ENCODE measurements at regions not wholly inside any gene's neighbourhood (a gene's known extent, or its start where the extent isn't known, plus 50 kb on each side); places are given as distances from the start of the nearest gene placed in this dataset.
A peak's percentile ranks its signal among the peaks of the same experiment; 100 is the strongest.

DNA sequence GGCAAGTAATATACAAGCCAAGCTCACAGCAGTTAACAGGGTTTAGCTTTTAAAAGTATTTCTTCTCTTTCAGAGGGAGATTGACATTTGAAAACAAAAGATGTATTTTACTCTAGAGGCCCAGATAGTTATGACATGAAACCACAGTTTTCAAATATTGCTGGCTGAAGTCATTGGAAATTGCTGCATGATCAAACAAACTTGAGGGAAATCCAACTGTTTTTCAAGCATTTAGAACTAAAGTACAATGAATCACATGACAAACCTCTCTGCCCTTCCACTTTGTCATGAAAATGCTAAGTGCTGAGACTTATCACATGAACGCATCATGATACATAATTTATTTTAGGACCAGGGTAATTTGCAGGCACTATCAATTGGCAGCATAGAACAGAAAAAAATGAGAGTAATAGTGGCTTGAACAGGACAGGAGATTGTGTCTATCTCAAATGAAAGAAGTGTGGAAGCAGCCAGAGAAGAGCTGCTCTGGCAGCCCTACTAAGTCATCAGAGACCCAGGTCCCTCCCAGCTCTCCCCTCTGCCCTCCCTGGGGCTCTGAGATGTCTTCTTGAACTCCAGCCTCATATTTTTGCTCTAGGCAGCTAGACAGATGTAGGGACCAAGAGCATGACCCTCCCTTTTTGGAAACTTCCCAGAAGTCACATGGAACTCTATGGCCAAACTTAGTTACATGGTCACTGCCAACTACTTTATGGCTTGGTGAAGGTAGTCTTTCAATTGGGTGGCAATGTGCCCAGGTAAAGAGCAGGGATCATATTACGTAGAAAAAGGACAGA is 90.1 kb upstream of the PELI2 start:
- Histone ChIP-seq H3K27me3 (ENCODE audit: control insufficient read depth in 1 of 2, insufficient read depth in 2 of 2, low read length in 1 of 2) (no peaks in the 10 kb centered on the region), H3K36me3 (ENCODE audit: control insufficient read depth in 1 of 2, insufficient read depth in 2 of 2, low read length in 1 of 2) (no peaks in the 10 kb centered on the region), H3K4me3 (ENCODE audit: low read length in 2 of 2) (no peak overlapping the region), H3K27ac (ENCODE audit: low read depth in 1 of 2, low read length in 2 of 2) (peak overlapping the region; percentile 30 to 33), H3K4me1 (ENCODE audit: control insufficient read depth in 1 of 2, insufficient read depth in 2 of 2, low read length in 2 of 2) (peaks cover 0 to 4% of the 10 kb centered on the region in 2 donors), H3K9me3 (ENCODE audit: control insufficient read depth, low read length) (no peaks in the 10 kb centered on the region)
- peak; percentile 42 for ATAC-seq (ENCODE audit: low FRiP score)
- intact Hi-C loops (cut with DNase I): no loop called here
- 21 to 22% methylated on average over 2 of the region's 2 CpGs for WGBS, 2 donors
- DNase-seq: no peak

DNA sequence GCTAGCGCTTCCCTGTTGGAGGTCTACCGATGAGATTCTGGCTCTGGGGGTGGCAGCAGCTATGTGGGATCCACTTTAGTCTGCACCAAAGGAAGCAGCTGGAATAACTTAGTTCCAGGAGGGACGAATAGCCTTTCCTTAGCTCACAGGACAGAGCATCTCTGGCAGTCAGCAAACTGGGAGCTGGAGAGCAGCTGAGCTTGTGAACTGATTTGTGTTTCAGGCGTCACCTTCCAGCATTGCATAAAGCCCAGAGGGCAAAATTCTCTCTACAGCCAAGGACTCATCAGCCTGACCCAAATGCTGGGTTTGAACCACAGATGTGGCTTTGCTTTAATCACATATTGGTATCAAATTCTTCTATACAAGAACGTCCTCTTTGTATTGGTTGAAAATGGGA is 81.9 kb upstream of the PELI2 start:
- Histone ChIP-seq H3K27me3 (ENCODE audit: control insufficient read depth in 1 of 2, insufficient read depth in 2 of 2, low read length in 1 of 2) (no peaks in the 10 kb centered on the region), H3K9me3 (ENCODE audit: control insufficient read depth, low read length) (no peaks in the 10 kb centered on the region), H3K4me3 (ENCODE audit: low read length in 2 of 2) (no peak overlapping the region), H3K27ac (ENCODE audit: low read depth in 1 of 2, low read length in 2 of 2) (no peak overlapping the region), H3K36me3 (ENCODE audit: control insufficient read depth in 1 of 2, insufficient read depth in 2 of 2, low read length in 1 of 2) (no peaks in the 10 kb centered on the region), H3K4me1 (ENCODE audit: control insufficient read depth in 1 of 2, insufficient read depth in 2 of 2, low read length in 2 of 2) (no peaks in the 10 kb centered on the region)
- ATAC-seq (ENCODE audit: low FRiP score) (no peak), DNase-seq (no peak)
- intact Hi-C loops (cut with DNase I): no loop called here
- 69 to 80% methylated on average over 5 of the region's 5 CpGs for WGBS, 2 donors

DNA sequence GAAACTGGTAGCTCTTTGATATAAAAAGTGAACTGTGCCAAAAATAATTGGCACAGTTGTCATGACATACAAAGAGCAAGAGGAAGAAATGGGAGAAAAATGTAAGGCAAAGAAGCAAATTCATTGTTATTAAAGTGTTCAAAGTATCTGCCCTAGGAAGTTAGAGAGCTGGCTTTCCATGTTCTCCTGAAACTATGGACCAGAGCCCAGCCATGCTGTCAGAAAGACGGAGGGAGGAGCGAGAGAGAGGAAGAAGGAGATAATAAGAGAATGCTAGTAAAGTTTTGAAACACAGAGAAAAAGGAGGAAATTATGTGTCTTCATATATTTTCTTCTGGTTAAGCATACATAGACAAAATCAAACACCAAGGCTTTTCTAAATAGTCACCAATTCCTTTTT is 78.1 kb upstream of the PELI2 start:
- Histone ChIP-seq H3K4me3 (ENCODE audit: low read length in 2 of 2) (no peak overlapping the region), H3K4me1 (ENCODE audit: control insufficient read depth in 1 of 2, insufficient read depth in 2 of 2, low read length in 2 of 2) (no peaks in the 10 kb centered on the region), H3K36me3 (ENCODE audit: control insufficient read depth in 1 of 2, insufficient read depth in 2 of 2, low read length in 1 of 2) (no peaks in the 10 kb centered on the region), H3K9me3 (ENCODE audit: control insufficient read depth, low read length) (no peaks in the 10 kb centered on the region), H3K27me3 (ENCODE audit: control insufficient read depth in 1 of 2, insufficient read depth in 2 of 2, low read length in 1 of 2) (no peaks in the 10 kb centered on the region), H3K27ac (ENCODE audit: low read depth in 1 of 2, low read length in 2 of 2) (no peak overlapping the region)
- ATAC-seq (ENCODE audit: low FRiP score): no peak
- WGBS, 2 donors: 19 to 28% methylated on average over 2 of the region's 2 CpGs
- intact Hi-C loops (cut with DNase I): loop anchor here in 1 of 2 donors (5.0 kb wide), 1 partner anchor 42 kb away; no protein-coding TSS in a partner anchor
- DNase-seq: no peak

DNA sequence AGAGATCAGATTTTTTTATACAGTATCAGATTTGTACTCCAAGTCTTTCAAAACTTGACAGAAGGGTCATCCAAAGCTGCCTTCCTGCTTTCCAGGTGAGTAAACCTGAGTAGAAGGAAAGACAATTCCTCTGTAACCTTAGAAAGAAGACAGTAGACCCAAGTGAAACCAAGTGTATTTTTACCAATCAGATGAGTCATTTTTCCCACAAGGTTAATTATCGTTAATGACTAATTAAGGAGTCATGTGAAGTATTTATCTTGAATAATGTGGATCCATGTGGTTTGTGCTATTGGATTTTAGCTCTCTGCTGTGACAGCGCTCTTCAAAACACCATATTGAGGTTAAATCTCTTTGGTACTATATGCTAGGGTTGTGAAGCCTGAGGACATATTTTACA is 74.0 kb upstream of the PELI2 start:
- no peaks in the 10 kb centered on the region for H3K36me3 ChIP-seq (ENCODE audit: control insufficient read depth in 1 of 2, insufficient read depth in 2 of 2, low read length in 1 of 2)
- ATAC-seq (ENCODE audit: low FRiP score) (no peak), DNase-seq (no peak)
- intact Hi-C loops (cut with DNase I): loop anchor here in 1 of 2 donors (5.0 kb wide), 1 partner anchor 38 kb away; no protein-coding TSS in a partner anchor
- H3K9me3 ChIP-seq (ENCODE audit: control insufficient read depth, low read length): no peaks in the 10 kb centered on the region
- no peak overlapping the region for H3K27ac ChIP-seq (ENCODE audit: low read depth in 1 of 2, low read length in 2 of 2)
- H3K4me3 ChIP-seq (ENCODE audit: low read length in 2 of 2): no peak overlapping the region
- no peaks in the 10 kb centered on the region for H3K4me1 ChIP-seq (ENCODE audit: control insufficient read depth in 1 of 2, insufficient read depth in 2 of 2, low read length in 2 of 2)
- 90 to 94% methylated on average over 2 of the region's 2 CpGs for WGBS, 2 donors
- H3K27me3 ChIP-seq (ENCODE audit: control insufficient read depth in 1 of 2, insufficient read depth in 2 of 2, low read length in 1 of 2): no peaks in the 10 kb centered on the region

DNA sequence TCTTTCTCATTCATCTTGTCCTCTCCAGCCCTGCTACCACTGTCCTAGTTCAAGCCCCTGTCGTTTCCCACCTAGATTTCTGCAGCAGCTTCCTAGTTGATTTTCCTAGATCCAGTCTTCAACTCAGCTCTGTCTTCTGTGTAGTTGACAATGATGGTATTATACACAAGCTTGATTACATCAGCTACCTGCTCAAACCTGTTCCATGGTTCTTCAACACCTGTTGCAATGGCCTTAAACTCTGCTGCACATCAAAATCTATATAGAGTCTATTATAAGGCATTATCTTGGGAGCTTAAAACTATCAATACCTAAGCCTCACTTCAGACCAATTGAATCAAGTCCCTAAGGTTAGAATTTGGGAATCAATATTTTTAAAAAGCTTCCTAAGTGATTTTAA is 71.7 kb upstream of the PELI2 start:
- Histone ChIP-seq H3K4me1 (ENCODE audit: control insufficient read depth in 1 of 2, insufficient read depth in 2 of 2, low read length in 2 of 2) (no peaks in the 10 kb centered on the region), H3K9me3 (ENCODE audit: control insufficient read depth, low read length) (no peaks in the 10 kb centered on the region), H3K27me3 (ENCODE audit: control insufficient read depth in 1 of 2, insufficient read depth in 2 of 2, low read length in 1 of 2) (no peaks in the 10 kb centered on the region), H3K27ac (ENCODE audit: low read depth in 1 of 2, low read length in 2 of 2) (no peak overlapping the region), H3K36me3 (ENCODE audit: control insufficient read depth in 1 of 2, insufficient read depth in 2 of 2, low read length in 1 of 2) (no peaks in the 10 kb centered on the region), H3K4me3 (ENCODE audit: low read length in 2 of 2) (no peak overlapping the region)
- ATAC-seq (ENCODE audit: low FRiP score) (no peak), DNase-seq (no peak)
- WGBS, 2 donors: 94 to 100% methylated on average over 1 of the region's 1 CpG
- intact Hi-C loops (cut with DNase I): no loop called here

DNA sequence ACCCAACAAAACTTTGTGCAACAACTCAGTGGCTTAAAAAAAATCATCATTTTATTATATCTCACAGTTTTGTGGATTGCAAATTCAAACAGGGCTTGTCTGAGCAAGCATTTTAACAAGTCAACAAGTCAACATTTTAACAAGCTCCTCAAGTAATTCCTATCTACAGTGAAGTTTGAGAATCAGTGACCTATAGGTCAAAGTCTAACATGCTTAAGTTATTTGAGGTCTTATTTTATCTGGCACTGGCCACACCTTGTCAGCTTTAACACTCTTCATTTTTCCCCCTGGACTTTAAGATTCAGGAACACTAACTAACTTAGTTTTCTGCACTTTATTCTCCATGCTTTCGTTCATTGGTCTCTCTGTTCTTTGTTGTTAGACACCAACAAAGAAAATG is 71.2 kb upstream of the PELI2 start:
- Histone ChIP-seq H3K36me3 (ENCODE audit: control insufficient read depth in 1 of 2, insufficient read depth in 2 of 2, low read length in 1 of 2) (no peaks in the 10 kb centered on the region), H3K9me3 (ENCODE audit: control insufficient read depth, low read length) (no peaks in the 10 kb centered on the region), H3K27ac (ENCODE audit: low read depth in 1 of 2, low read length in 2 of 2) (no peak overlapping the region), H3K27me3 (ENCODE audit: control insufficient read depth in 1 of 2, insufficient read depth in 2 of 2, low read length in 1 of 2) (no peaks in the 10 kb centered on the region), H3K4me3 (ENCODE audit: low read length in 2 of 2) (no peak overlapping the region), H3K4me1 (ENCODE audit: control insufficient read depth in 1 of 2, insufficient read depth in 2 of 2, low read length in 2 of 2) (no peaks in the 10 kb centered on the region)
- intact Hi-C loops (cut with DNase I): no loop called here
- WGBS, 2 donors: 79 to 91% methylated on average over 1 of the region's 1 CpG
- DNase-seq (no peak), ATAC-seq (ENCODE audit: low FRiP score) (no peak)

DNA sequence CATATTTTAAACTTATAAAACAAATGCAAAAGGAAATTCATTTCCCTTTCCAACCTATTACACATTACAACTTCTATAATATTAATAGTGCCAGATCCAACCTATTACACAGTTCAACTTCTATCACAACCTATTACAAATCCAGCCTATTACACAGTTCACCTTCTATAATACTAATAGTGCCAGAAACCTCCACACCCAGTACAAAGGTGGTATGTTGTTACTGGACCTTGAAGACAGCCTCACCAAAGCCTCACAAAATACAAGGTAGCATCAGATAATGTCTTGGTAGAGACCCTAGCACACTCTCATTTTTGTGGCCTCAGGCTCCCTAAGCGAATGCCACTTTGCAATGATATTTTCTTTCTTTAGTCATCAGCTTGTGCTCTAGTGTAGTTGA is 68.7 kb upstream of the PELI2 start:
- Histone ChIP-seq H3K4me3 (ENCODE audit: low read length in 2 of 2) (no peak overlapping the region), H3K4me1 (ENCODE audit: control insufficient read depth in 1 of 2, insufficient read depth in 2 of 2, low read length in 2 of 2) (no peaks in the 10 kb centered on the region), H3K9me3 (ENCODE audit: control insufficient read depth, low read length) (no peaks in the 10 kb centered on the region), H3K27me3 (ENCODE audit: control insufficient read depth in 1 of 2, insufficient read depth in 2 of 2, low read length in 1 of 2) (no peaks in the 10 kb centered on the region), H3K27ac (ENCODE audit: low read depth in 1 of 2, low read length in 2 of 2) (no peak overlapping the region), H3K36me3 (ENCODE audit: control insufficient read depth in 1 of 2, insufficient read depth in 2 of 2, low read length in 1 of 2) (no peaks in the 10 kb centered on the region)
- DNase-seq (no peak), ATAC-seq (ENCODE audit: low FRiP score) (no peak)
- 97 to 100% methylated on average over 1 of the region's 1 CpG for WGBS, 2 donors
- intact Hi-C loops (cut with DNase I): no loop called here

DNA sequence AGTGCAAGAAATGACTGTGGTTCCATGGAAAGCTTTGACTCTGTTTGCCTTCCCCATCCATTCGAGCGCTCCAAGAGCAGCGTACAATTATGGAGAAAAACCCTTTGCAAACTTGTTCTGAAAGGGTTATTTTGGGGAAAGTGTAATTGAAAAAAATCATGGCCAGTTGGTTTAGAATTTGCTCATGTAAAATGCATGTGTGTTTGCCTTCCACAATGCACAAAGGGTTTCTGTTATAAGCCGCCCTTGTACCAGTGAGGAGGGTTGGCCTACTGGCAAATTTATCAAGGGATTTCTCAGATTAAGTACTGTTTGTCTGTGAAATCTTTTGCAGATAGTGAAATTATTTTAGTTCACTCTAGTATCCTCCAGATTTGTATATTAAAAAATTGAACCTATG is 62.7 kb upstream of the PELI2 start:
- no peak overlapping the region for H3K27ac ChIP-seq (ENCODE audit: low read depth in 1 of 2, low read length in 2 of 2)
- H3K36me3 ChIP-seq (ENCODE audit: control insufficient read depth in 1 of 2, insufficient read depth in 2 of 2, low read length in 1 of 2): no peaks in the 10 kb centered on the region
- no peaks in the 10 kb centered on the region for H3K9me3 ChIP-seq (ENCODE audit: control insufficient read depth, low read length)
- no peaks in the 10 kb centered on the region for H3K4me1 ChIP-seq (ENCODE audit: control insufficient read depth in 1 of 2, insufficient read depth in 2 of 2, low read length in 2 of 2)
- DNase-seq: no peak
- intact Hi-C loops (cut with DNase I): no loop called here
- no peak overlapping the region for H3K4me3 ChIP-seq (ENCODE audit: low read length in 2 of 2)
- WGBS, 2 donors: 83 to 86% methylated on average over 4 of the region's 4 CpGs
- no peak for ATAC-seq (ENCODE audit: low FRiP score)
- no peaks in the 10 kb centered on the region for H3K27me3 ChIP-seq (ENCODE audit: control insufficient read depth in 1 of 2, insufficient read depth in 2 of 2, low read length in 1 of 2)

DNA sequence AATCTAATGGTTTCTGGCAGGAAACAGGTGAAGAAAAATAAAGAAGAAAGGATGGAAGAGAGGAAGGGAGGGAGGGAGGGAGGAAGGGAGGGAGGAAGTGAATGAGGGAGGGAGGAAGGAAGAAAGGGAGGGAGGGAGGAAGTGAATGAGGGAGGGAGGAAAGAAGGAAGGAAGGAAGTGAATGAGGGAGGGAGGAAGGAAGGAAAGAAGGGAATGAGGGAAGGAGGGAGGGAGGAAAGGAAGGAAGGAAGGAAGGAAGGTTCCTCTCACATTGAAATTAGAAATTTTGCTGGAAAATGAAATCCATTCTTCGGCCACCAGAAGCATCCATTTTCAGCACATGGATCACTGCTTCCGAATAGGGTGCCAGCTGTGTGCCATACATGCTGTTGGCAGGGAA is 62.2 kb upstream of the PELI2 start:
- WGBS, 2 donors: 68 to 78% methylated on average over 2 of the region's 2 CpGs
- H3K36me3 ChIP-seq (ENCODE audit: control insufficient read depth in 1 of 2, insufficient read depth in 2 of 2, low read length in 1 of 2): no peaks in the 10 kb centered on the region

More for the DNA sequence above, 62.2 kb upstream of the PELI2 start:
- Histone ChIP-seq H3K27ac (ENCODE audit: low read depth in 1 of 2, low read length in 2 of 2) (no peak overlapping the region), H3K27me3 (ENCODE audit: control insufficient read depth in 1 of 2, insufficient read depth in 2 of 2, low read length in 1 of 2) (no peaks in the 10 kb centered on the region), H3K4me1 (ENCODE audit: control insufficient read depth in 1 of 2, insufficient read depth in 2 of 2, low read length in 2 of 2) (no peaks in the 10 kb centered on the region), H3K9me3 (ENCODE audit: control insufficient read depth, low read length) (no peaks in the 10 kb centered on the region), H3K4me3 (ENCODE audit: low read length in 2 of 2) (no peak overlapping the region)
- no peak for DNase-seq
- intact Hi-C loops (cut with DNase I): no loop called here
- no peak for ATAC-seq (ENCODE audit: low FRiP score)
